ENCODE measurements at regions not wholly inside any gene's neighbourhood (a gene's known extent, or its start where the extent isn't known, plus 50 kb on each side); places are given as distances from the start of the nearest gene placed in this dataset.
A peak's percentile ranks its signal among the peaks of the same experiment; 100 is the strongest.

DNA sequence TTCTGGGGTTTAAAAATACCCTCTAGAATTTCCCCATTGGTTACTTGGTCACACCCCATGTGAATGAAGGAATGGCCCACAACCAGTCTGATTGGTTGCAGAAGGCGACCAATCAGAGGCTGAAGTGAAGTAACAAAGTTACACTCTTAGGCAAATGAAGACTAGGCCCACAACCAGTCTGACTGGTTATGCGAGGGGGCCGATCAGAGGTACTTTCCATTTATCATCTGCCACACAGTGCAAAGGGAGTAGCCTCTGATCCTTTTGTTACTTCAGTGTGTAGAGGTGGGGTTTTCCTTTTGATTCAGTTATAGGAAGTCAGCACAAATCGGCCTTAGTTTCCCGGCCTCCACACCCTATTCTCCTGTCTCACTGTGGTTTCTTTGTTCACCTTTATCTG is 61.2 kb upstream of the SGK1 start:
- peak in 1 of 2 donors; percentile 20 for DNase-seq

DNA sequence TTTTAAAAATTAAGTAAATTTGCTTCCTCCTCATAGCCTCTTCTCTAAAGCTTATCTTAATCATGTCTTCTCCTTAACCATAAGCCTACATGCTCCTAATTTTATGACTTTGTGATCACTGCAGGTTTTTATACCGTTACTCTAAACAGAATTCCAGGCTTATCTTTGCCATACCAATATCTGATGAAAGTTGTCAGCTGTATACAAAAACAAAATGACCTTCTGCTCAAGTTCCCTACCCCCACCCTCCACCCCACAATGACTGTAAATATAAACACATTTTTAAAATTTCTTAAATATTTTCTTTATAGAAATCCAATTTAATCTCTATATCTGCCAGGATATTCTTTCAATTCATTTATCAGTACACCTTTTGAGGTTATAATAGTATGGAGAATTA is 60.5 kb upstream of the SGK1 start:
- DNase-seq = no peak

DNA sequence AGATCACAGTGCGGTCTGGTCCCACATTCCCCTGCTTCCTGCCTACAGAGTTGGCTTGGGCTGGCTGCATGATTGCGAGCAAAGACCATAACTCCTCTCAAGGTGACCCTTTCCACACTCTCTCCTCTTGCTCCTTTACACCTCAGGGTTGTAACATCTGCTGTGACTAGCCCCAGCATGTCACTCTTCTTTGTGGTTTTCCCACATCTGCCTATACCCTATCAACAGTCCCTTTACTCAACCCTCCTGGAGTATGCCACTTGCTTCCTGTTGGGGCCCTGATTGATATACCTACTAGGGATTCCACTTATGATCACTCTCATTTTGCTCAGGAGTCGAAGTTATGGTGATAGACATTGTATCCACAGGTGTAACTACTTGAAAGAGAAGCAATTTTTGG is 58.9 kb upstream of the SGK1 start:
- DNase-seq = no peak

DNA sequence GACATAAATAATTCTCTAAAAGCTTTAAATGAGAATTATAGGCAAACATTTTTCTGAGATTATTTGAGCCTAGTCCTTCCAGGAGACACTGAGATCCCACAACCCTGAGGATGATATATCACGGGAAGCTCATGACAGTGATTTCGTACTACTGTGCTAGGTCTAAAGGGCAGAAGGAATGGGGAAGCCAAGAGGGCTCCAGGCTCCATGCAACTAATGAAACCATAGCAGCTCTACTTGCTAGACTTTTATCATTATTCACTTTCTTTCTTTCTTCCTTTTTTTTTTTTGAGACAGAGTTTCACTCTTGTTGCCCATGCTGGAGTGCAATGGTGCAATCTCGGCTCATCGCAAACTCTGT is 57.3 kb upstream of the SGK1 start:
- no peak for DNase-seq

DNA sequence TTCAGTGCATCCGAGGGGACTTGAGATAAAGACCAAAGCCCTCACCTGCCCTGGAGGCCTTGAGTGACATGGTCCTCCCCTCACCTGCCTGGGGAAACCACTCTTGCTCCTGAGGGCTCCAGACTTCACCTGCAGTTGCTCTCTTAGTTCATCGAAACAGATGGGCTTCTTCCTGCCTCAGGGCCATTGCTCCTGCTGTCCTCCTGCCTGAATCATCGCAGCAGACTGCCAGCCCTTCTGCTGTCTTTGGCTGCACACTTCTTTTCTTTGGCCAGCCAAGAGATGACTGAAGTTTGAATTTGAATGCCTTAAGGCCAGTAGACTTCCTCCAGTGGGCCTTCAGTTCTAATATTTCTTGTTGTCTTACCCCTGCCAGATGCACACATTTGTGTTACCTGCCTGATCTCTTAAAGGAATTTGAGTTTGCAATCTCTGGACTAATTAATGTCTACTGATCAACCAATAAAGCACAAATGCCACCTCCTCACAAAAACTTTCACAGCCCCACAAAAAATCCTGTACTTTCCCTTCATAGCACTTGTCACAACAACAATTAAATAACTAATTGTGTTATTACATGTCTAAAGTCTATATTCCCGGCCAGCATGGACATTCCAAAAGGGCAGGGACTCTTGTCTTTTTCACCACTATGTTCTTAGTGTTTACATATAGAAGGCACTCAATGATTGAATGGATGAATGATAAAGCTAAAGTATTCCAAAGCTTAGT is 56.7 kb upstream of the SGK1 start:
- DNase-seq = no peak

DNA sequence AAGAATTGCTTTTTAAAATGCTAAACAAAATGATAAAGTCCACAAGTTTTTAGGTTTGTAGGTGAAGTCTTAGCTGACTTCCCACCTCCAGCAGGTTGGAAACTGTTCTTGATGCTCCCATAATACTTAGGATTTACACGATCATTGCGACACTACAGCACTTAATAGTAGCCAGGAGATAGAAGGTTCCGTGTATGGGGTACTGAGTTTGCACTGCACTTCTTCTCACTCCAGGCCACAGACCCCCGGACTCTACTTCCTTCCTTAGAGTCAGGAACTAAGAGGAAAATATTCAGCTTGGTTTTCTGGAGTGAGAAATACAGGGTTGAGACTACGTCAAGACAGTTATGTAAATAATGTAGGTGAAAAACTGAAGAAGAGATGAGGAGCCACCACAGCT is 56.1 kb upstream of the SGK1 start:
- no peak for DNase-seq

DNA sequence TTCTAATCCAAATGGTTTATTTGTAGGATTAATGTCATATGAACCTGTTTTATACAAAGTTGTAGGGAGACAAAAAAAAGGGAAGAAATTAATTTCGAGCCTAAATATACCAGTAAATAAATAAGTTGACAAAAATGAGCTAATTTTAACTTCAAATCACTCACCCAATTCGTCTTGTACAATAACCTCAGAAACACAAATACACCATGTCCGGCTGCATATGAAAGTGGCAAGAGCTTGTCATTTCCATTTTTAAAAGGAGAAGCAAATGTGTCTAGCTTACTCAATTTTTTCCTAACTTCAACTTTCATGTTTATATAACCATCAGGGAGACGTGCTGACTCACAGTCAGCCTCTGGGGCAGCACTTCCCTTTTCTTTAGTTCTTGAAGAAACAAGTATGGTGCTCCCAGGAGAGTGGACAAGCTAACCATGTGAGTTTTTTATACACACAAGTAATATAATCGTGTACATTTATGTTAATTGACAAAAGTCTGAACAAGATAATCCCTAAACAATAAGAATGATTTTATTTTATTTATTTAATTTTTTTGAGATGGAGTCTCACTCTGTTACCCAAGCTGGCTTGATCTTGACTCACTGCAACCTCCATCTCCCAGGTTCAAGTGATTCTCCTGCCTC is 55.5 kb upstream of the SGK1 start:
- DNase-seq = no peak

DNA sequence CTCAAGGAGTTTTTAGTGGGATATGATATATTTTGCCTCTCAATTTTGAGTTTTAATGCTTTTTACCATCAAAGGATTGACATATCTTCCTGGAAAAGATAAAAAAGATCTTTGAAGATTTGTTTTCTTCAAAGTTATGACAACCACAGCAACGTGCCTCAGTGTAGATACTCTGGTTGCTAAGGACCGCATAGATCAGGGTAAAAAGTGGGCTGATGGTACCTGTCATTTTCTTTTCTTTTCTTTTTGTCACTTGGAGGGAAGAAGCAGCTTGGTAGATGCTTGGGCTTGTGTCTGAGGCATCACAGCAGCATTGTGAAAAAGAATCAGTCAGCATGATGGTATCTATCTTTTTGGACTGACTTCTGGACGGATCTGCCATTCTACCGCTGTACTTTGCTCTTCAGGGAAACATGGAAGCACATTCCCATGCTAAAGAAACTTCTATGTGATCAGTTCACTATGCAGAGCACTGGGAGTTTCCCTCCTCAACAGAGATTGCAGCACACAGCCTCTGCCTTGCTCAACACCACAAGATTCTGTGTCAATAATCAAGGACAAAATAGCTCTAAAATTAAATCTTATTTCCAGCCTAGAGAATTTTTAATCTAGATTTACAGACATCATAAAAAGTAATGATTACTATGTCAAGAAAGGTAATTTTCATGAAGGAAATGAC is 54.8 kb upstream of the SGK1 start:
- DNase-seq = no peak

DNA sequence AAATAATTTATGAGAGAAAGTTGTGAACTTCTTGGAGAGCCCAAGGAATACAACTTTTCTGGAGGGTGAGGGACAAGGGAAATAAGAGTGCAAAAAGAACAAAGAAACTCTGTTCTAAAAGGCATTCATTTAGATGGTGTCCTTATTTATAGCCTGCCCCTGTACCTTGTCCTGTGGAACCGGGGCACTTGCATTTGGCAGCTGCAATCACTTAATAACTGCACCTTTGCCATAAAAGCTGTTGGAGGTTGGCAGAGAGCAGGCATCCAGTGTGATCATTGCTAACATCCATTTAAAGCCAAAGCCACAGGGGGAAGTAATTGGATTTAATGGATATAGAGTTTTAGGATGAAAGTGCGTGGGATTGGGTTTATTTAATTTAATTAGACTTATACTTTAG is 50.8 kb upstream of the SGK1 start:
- DNase-seq = no peak
